ENCODE measurements at regions not wholly inside any gene's neighbourhood (a gene's known extent, or its start where the extent isn't known, plus 50 kb on each side); places are given as distances from the start of the nearest gene placed in this dataset.

DNA sequence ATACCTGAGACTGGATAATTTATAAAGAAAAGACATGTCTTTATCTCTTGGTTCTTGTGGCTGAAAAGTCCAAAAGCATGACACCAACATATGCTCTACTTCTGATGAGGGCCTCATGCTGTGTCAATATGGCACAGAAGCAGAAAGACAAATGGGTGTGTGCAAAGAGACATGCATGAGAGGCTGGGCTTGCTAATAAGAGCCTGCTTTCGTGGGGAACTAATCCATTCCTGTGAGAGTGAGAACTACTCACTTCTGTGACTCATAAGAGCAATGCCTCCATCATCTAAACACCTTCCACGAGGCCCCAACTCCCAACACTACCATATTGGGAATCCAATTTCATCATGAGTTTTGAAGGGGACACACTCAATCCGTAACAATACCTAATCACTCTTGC, 340.0 kb upstream of the DUSP10 start:
- H3K4me3 ChIP-seq (ENCODE audit: insufficient read depth, low read depth, low read length), result no peak overlapping the region
- no peaks in the 10 kb centered on the region for H3K27me3 ChIP-seq (ENCODE audit: control insufficient read depth, insufficient read depth, low read length)
- H3K36me3 ChIP-seq (replicated peaks; ENCODE audit: control insufficient read depth, insufficient read depth, low read length), result no peaks in the 10 kb centered on the region
- DNase-seq, result no peak

- H3K4me3 ChIP-seq (ENCODE audit: insufficient read depth, low read depth, low read length), result no peak overlapping the region
- H3K36me3 ChIP-seq (replicated peaks; ENCODE audit: control insufficient read depth, insufficient read depth, low read length), result no peaks in the 10 kb centered on the region
- no peak for DNase-seq
- no peaks in the 10 kb centered on the region for H3K27me3 ChIP-seq (ENCODE audit: control insufficient read depth, insufficient read depth, low read length)
Observed at GRCh38 chr1:222079566-222079965, 337.7 kb upstream of the DUSP10 start.

DNA sequence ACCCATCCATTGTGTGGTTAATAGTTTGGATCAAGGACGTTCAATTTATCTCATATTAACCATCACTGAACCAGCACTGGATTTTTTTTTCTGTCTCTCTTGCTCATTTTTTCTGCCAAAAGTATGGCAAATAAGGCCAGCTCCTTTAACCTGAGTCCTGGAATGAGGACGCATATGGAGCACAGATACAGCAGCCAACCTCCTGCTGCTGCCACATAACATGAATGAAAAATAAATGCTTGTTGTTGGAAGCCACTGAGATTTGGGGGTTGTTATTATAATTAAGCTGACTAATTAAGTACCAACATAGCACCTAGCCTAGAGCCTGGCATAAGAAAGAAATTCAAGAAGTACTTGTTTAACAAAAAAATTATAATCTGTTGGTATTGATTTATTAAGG, 335.3 kb upstream of the DUSP10 start:
- H3K4me3 ChIP-seq (ENCODE audit: insufficient read depth, low read depth, low read length), result no peak overlapping the region
- no peaks in the 10 kb centered on the region for H3K36me3 ChIP-seq (replicated peaks; ENCODE audit: control insufficient read depth, insufficient read depth, low read length)
- no peaks in the 10 kb centered on the region; the same call in 1 of the 2 replicates for H3K27me3 ChIP-seq (ENCODE audit: control insufficient read depth, insufficient read depth, low read length)
- no peak for DNase-seq

GRCh38 chr1:222074317-222074716, 332.4 kb upstream of the DUSP10 start:
- DNase-seq, result no peak
- Histone ChIP-seq H3K27me3 (ENCODE audit: control insufficient read depth, insufficient read depth, low read length) (no peaks in the 10 kb centered on the region; the same call in 1 of the 2 replicates), H3K36me3 (replicated peaks; ENCODE audit: control insufficient read depth, insufficient read depth, low read length) (no peaks in the 10 kb centered on the region), H3K4me3 (ENCODE audit: insufficient read depth, low read depth, low read length) (no peak overlapping the region)

DNA sequence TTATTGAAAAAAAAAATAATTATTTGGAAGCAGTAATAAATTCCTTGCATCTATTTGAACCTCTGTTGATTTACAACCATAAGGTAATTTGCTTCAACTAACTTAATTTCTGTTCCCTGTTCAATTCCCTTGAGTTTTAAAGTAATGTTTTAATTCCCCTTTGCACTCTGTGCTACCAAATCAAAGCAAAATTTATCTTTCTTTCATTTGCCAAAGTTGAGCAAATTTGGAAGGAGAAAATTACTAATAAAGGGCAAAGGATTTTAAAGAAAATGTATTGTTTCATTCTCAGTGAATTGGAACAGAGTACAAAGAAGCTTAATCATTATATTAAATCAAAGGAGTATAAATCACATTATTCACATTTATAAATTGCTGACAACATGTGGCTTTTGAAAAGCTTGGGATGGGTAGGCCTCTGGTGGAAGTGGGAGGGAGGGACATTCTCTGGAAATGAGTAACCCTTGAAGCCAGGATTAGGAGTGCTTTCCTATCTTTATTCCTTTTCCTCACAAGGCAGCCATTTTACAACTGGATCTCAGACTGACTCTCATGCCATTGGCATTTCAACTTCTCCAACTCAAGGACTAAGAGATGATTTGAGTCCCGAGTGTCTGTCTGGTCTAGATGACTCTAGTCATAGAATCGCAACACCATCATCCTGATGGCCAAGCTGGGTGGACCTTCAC, 331.6 kb upstream of the DUSP10 start:
- Histone ChIP-seq H3K27me3 (ENCODE audit: control insufficient read depth, insufficient read depth, low read length) (no peaks in the 10 kb centered on the region; the same call in 1 of the 2 replicates), H3K36me3 (replicated peaks; ENCODE audit: control insufficient read depth, insufficient read depth, low read length) (no peaks in the 10 kb centered on the region), H3K4me3 (ENCODE audit: insufficient read depth, low read depth, low read length) (no peak overlapping the region)
- DNase-seq, result no peak

DNA sequence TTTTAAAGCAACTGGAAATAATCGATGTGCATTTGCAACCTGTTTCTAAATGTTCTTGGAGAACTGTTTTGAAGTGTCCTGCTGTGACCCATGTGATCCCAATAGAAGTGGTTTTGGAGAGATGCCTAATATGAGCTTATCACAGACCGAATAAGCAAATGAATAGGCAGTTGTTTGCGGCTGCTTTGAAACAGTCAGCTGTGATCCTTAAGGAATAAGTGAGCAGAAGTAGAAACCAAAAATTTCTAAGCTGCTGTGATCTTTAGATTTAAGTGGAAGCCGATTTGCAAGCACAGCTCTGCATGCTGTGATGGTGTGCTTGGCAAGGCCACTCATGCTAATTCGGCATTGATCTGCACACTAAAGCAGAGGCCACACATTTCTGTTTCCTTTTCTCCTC, 329.5 kb upstream of the DUSP10 start:
- no peaks in the 10 kb centered on the region; the same call in 1 of the 2 replicates for H3K27me3 ChIP-seq (ENCODE audit: control insufficient read depth, insufficient read depth, low read length)
- H3K4me3 ChIP-seq (ENCODE audit: insufficient read depth, low read depth, low read length), result no peak overlapping the region
- DNase-seq, result no peak

GRCh38 chr1:222068937-222069336, 327.0 kb upstream of the DUSP10 start:
- Histone ChIP-seq H3K27me3 (ENCODE audit: control insufficient read depth, insufficient read depth, low read length) (no peaks in the 10 kb centered on the region; the same call in 1 of the 2 replicates), H3K4me3 (ENCODE audit: insufficient read depth, low read depth, low read length) (no peak overlapping the region), H3K36me3 (replicated peaks; ENCODE audit: control insufficient read depth, insufficient read depth, low read length) (no peaks in the 10 kb centered on the region)
- DNase-seq, result no peak

More for the DNA sequence above, 329.5 kb upstream of the DUSP10 start:
- no peaks in the 10 kb centered on the region for H3K36me3 ChIP-seq (replicated peaks; ENCODE audit: control insufficient read depth, insufficient read depth, low read length)

DNA sequence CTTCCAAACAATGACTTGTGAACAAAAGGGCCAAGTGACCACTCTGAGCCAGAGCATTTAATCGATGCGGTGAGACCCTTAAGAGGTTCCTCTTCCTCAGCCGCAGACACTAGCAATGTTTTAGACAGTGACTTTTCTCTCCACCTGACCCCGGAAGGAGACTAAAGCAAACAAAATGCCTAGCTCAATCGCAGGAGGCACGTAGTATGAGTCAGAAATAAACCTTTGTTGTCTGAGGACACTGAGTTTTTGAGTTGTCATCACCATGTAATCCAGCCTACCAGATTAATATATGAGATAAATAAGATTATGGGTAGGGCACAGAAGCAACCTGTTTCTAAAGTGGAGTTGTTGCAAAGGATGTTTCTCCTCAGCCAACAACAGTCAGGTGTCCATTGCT, 326.2 kb upstream of the DUSP10 start:
- Histone ChIP-seq H3K27me3 (ENCODE audit: control insufficient read depth, insufficient read depth, low read length) (no peaks in the 10 kb centered on the region; the same call in 1 of the 2 replicates), H3K4me3 (ENCODE audit: insufficient read depth, low read depth, low read length) (no peak overlapping the region), H3K36me3 (replicated peaks; ENCODE audit: control insufficient read depth, insufficient read depth, low read length) (no peaks in the 10 kb centered on the region)
- DNase-seq, result no peak

- no peak overlapping the region for H3K4me3 ChIP-seq (ENCODE audit: insufficient read depth, low read depth, low read length)
- DNase-seq, result no peak
- H3K27me3 ChIP-seq (ENCODE audit: control insufficient read depth, insufficient read depth, low read length), result no peaks in the 10 kb centered on the region
- H3K36me3 ChIP-seq (replicated peaks; ENCODE audit: control insufficient read depth, insufficient read depth, low read length), result no peaks in the 10 kb centered on the region
Observed at GRCh38 chr1:222066539-222066938, 324.6 kb upstream of the DUSP10 start.

- no peak overlapping the region for H3K4me3 ChIP-seq (ENCODE audit: insufficient read depth, low read depth, low read length)
- DNase-seq, result no peak
- no peaks in the 10 kb centered on the region for H3K27me3 ChIP-seq (ENCODE audit: control insufficient read depth, insufficient read depth, low read length)
- no peaks in the 10 kb centered on the region for H3K36me3 ChIP-seq (replicated peaks; ENCODE audit: control insufficient read depth, insufficient read depth, low read length)
Observed at GRCh38 chr1:222065234-222065633, 323.3 kb upstream of the DUSP10 start.

GRCh38 chr1:222064388-222065211, 322.7 kb upstream of the DUSP10 start:
- Histone ChIP-seq H3K27me3 (ENCODE audit: control insufficient read depth, insufficient read depth, low read length) (no peaks in the 10 kb centered on the region), H3K4me3 (ENCODE audit: insufficient read depth, low read depth, low read length) (no peak overlapping the region), H3K36me3 (replicated peaks; ENCODE audit: control insufficient read depth, insufficient read depth, low read length) (no peaks in the 10 kb centered on the region)
- no peak for DNase-seq

- DNase-seq, result no peak
- Histone ChIP-seq H3K4me3 (ENCODE audit: insufficient read depth, low read depth, low read length) (no peak overlapping the region), H3K36me3 (replicated peaks; ENCODE audit: control insufficient read depth, insufficient read depth, low read length) (no peaks in the 10 kb centered on the region), H3K27me3 (ENCODE audit: control insufficient read depth, insufficient read depth, low read length) (no peaks in the 10 kb centered on the region)
Observed at GRCh38 chr1:222062640-222063039, 320.8 kb upstream of the DUSP10 start.

DNA sequence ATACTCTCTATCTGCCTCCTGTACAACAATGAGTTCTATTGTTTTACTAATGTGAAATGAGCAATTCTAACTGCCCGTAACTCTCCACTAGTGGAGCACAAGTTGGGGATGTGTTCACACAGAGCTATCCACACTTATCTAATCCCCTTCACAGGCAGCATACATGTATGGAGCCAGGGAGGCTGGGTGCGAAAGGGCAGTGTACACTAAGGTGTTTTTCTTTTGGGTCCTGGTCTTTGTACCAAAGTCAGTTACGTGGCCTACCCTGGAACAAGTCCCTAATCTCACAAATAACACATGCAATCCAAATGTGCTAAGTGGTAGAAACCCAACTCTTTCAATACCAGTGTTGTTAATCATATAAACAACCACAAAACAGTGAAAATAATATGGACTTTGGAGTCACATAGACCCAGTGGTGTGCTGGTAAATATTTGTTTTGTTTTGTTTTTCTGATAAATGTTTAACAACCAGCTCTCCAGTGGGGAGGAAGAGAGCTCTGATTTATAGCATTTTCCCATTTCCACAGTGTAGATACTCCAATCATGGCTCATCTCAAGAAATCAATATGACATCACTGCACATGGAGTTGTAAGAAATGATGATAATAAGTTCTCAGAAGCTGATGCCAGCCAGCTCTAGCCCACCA, 319.9 kb upstream of the DUSP10 start:
- Histone ChIP-seq H3K27me3 (ENCODE audit: control insufficient read depth, insufficient read depth, low read length) (no peaks in the 10 kb centered on the region), H3K36me3 (replicated peaks; ENCODE audit: control insufficient read depth, insufficient read depth, low read length) (no peaks in the 10 kb centered on the region), H3K4me3 (ENCODE audit: insufficient read depth, low read depth, low read length) (no peak overlapping the region)
- DNase-seq, result no peak

GRCh38 chr1:222060210-222060916, 318.5 kb upstream of the DUSP10 start:
- no peaks in the 10 kb centered on the region for H3K27me3 ChIP-seq (ENCODE audit: control insufficient read depth, insufficient read depth, low read length)

More at GRCh38 chr1:222060210-222060916, 318.5 kb upstream of the DUSP10 start:
- Histone ChIP-seq H3K4me3 (ENCODE audit: insufficient read depth, low read depth, low read length) (no peak overlapping the region), H3K36me3 (replicated peaks; ENCODE audit: control insufficient read depth, insufficient read depth, low read length) (no peaks in the 10 kb centered on the region)
- DNase-seq, result no peak

Data from H7 (cell line).